Osteoblast (primary cell): ENCODE measurements at regions not wholly inside any gene's neighbourhood (a gene's known extent, or its start where the extent isn't known, plus 50 kb on each side); places are given as distances from the start of the nearest gene placed in this dataset.

Source experiments
- DNase-seq: peaks from one replicate; pipeline ENCODE4 v3.0.0; 2011; ENCODE audit warnings: low spot score, mixed read lengths; ENCODE audit not compliant: insufficient read length; ENCODE audit errors: missing footprints
- H2AFZ ChIP-seq: 2 replicates; pipeline ENCODE4 v1.6.0; 2011; ENCODE audit warnings: mild to moderate bottlenecking, low read length
- H3K27ac ChIP-seq: 2 replicates; pipeline ENCODE4 v1.5.1; 2011; ENCODE audit warnings: mild to moderate bottlenecking, low read depth, low read length, moderate library complexity
- H3K27me3 ChIP-seq: 2 replicates; pipeline ENCODE4 v1.6.0; 2012; ENCODE audit warnings: mild to moderate bottlenecking, control low read depth, inconsistent platforms, low read length, moderate library complexity; ENCODE audit not compliant: insufficient read depth
- H3K36me3 ChIP-seq: 2 replicates; pipeline ENCODE4 v1.5.1; 2011; ENCODE audit warnings: mild to moderate bottlenecking, low read length, control low read depth, moderate library complexity; ENCODE audit not compliant: insufficient read depth
- H3K4me1 ChIP-seq: 2 replicates; pipeline ENCODE4 v1.5.1; 2011; ENCODE audit warnings: mild to moderate bottlenecking, low read length, control low read depth, moderate library complexity; ENCODE audit not compliant: insufficient read depth
- H3K4me2 ChIP-seq: 2 replicates; pipeline ENCODE4 v1.6.0; 2011; ENCODE audit warnings: mild to moderate bottlenecking, low read length; ENCODE audit not compliant: insufficient read depth
- H3K4me3 ChIP-seq: fragments of 200-600 bp; sonication (generic); 3 replicates; pipeline ENCODE4 v1.5.1; 2012; ENCODE audit warnings: mild to moderate bottlenecking, low read length, inconsistent platforms; ENCODE audit not compliant: insufficient read depth
- H3K79me2 ChIP-seq: 2 replicates; pipeline ENCODE4 v1.6.0; 2012; ENCODE audit warnings: mild to moderate bottlenecking, low read length, control low read depth, inconsistent platforms; ENCODE audit not compliant: insufficient read depth
- H3K9me3 ChIP-seq: 2 replicates; pipeline ENCODE4 v1.5.1; 2011; ENCODE audit warnings: low read depth, low read length, control low read depth
- H4K20me1 ChIP-seq: 2 replicates; pipeline ENCODE4 v1.6.0; 2012; ENCODE audit warnings: mild to moderate bottlenecking, low read length, control low read depth; ENCODE audit not compliant: insufficient read depth
- TF ChIP-seq, protein P1 (sequence below): IDR thresholded peaks from 2 replicates; pipeline ENCODE4 v1.5.1; 2011; ENCODE audit warnings: mild to moderate bottlenecking, low read depth, low read length, moderate library complexity; ENCODE audit errors: extremely low read depth

DNA sequence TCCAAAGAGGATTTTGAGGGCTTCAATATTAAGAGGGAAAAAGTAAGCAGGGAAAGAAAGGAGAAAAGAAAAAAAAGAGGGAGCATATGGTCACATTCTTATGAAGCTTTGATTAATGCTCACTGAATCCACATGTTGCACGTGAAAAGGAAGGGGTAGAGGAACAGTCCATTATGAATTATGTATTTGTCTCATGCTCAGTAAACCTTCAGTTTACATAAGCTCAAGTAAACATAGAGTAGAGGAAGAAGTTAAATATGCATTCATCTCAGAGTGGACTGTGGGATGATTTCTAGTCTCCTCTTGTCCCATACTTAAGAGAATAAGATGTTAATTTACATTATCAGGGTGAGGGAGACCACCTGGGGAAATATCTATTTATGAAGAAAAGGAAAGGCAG lies 334.5 kb downstream of the IPO8 start:
- Histone ChIP-seq H3K9me3 (no peaks in the 10 kb centered on the region), H3K4me2 (no peak overlapping the region), H3K27me3 (no peaks in the 10 kb centered on the region), H3K4me1 (no peaks in the 10 kb centered on the region), H2AFZ (no peak overlapping the region), H3K4me3 (no peak overlapping the region), H4K20me1 (no peaks in the 10 kb centered on the region), H3K27ac (no peak overlapping the region), H3K36me3 (no peaks in the 10 kb centered on the region), H3K79me2 (no peaks in the 10 kb centered on the region)
- TF ChIP-seq, protein P1, sequence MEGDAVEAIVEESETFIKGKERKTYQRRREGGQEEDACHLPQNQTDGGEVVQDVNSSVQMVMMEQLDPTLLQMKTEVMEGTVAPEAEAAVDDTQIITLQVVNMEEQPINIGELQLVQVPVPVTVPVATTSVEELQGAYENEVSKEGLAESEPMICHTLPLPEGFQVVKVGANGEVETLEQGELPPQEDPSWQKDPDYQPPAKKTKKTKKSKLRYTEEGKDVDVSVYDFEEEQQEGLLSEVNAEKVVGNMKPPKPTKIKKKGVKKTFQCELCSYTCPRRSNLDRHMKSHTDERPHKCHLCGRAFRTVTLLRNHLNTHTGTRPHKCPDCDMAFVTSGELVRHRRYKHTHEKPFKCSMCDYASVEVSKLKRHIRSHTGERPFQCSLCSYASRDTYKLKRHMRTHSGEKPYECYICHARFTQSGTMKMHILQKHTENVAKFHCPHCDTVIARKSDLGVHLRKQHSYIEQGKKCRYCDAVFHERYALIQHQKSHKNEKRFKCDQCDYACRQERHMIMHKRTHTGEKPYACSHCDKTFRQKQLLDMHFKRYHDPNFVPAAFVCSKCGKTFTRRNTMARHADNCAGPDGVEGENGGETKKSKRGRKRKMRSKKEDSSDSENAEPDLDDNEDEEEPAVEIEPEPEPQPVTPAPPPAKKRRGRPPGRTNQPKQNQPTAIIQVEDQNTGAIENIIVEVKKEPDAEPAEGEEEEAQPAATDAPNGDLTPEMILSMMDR, result no peak
- no peak for DNase-seq

DNA sequence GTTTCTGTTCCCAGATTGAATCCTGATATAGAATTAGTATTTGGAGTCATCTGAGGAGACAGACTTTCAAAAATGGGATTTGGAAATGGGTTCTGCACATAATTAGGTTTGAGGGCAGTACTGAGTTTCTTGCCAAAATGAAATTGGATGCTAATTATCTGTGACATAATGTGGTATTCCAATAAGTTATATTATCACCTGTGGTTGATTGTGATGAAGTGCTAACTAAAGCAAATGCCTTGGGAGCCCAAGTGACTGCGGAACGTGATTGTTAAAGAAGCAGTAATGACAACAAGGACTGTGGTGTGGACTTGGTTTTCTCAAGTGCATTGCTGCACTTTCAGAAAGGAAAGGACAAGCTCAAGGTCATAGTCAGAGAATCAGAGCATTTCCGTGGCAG lies 337.0 kb downstream of the IPO8 start:
- no peak for DNase-seq
- Histone ChIP-seq H3K79me2 (no peaks in the 10 kb centered on the region), H3K4me1 (no peaks in the 10 kb centered on the region), H3K27ac (no peak overlapping the region), H3K4me2 (no peak overlapping the region), H3K27me3 (no peaks in the 10 kb centered on the region), H3K4me3 (no peak overlapping the region), H4K20me1 (no peaks in the 10 kb centered on the region), H2AFZ (no peak overlapping the region), H3K36me3 (no peaks in the 10 kb centered on the region), H3K9me3 (no peaks in the 10 kb centered on the region)
- TF ChIP-seq, protein P1, result no peak

DNA sequence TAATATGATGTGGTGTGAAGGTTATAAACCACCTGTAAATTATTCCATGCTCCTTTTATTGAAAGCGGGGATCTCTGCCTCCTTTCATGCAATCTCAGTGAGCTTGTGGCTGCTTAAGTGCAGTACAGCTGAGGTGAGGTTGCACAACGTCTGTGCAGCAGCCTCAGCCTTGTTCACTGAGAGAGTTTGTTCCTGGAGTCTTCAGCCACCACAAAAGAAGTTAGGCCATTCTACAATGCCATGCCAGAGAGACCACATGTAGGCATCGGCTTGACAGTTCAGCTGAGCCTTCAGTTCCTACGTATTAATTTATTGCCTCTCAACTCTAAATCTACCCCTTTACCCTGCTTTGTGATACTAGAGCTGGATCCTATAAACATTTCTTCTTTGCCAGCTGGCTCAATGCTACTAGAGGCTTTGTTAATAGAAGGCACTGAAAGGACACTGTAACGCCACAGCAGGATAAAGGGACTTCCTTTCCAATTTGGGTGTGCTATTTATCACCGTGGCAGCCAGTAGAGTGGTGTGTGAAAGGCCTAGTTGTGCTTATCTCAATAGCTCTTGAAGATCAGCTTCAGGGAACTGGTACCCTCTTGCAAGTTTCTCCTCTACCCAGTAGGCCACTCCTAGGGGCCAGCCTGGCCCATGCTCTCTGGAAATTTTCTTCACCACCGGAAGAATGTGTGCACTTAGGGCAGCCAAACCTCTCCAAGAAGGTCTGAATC lies 337.7 kb downstream of the IPO8 start:
- Histone ChIP-seq H2AFZ (no peak overlapping the region), H3K4me2 (no peak overlapping the region)
- DNase-seq, result no peak

GRCh38 chr12:30345744-30346471 lies 349.8 kb downstream of the IPO8 start:
- Histone ChIP-seq H4K20me1 (no peaks in the 10 kb centered on the region), H3K36me3 (no peaks in the 10 kb centered on the region), H3K4me3 (no peak overlapping the region), H3K9me3 (no peaks in the 10 kb centered on the region), H3K79me2 (no peaks in the 10 kb centered on the region), H3K27me3 (no peaks in the 10 kb centered on the region), H3K4me2 (no peak overlapping the region), H2AFZ (no peak overlapping the region), H3K4me1 (no peaks in the 10 kb centered on the region), H3K27ac (no peak overlapping the region)
- no peak for DNase-seq
- TF ChIP-seq, protein P1, result no peak

More for the DNA sequence above, 337.7 kb downstream of the IPO8 start:
- no peaks in the 10 kb centered on the region for H4K20me1 ChIP-seq
- H3K36me3 ChIP-seq, result no peaks in the 10 kb centered on the region
- TF ChIP-seq, protein P1, result no peak
- H3K79me2 ChIP-seq, result no peaks in the 10 kb centered on the region
- H3K4me1 ChIP-seq, result no peaks in the 10 kb centered on the region
- H3K27ac ChIP-seq, result no peak overlapping the region
- H3K27me3 ChIP-seq, result no peaks in the 10 kb centered on the region
- H3K4me3 ChIP-seq, result no peak overlapping the region
- H3K9me3 ChIP-seq, result no peaks in the 10 kb centered on the region
